ENCODE measurements at regions not wholly inside any gene's neighbourhood (a gene's known extent, or its start where the extent isn't known, plus 50 kb on each side); places are given as distances from the start of the nearest gene placed in this dataset.

DNA sequence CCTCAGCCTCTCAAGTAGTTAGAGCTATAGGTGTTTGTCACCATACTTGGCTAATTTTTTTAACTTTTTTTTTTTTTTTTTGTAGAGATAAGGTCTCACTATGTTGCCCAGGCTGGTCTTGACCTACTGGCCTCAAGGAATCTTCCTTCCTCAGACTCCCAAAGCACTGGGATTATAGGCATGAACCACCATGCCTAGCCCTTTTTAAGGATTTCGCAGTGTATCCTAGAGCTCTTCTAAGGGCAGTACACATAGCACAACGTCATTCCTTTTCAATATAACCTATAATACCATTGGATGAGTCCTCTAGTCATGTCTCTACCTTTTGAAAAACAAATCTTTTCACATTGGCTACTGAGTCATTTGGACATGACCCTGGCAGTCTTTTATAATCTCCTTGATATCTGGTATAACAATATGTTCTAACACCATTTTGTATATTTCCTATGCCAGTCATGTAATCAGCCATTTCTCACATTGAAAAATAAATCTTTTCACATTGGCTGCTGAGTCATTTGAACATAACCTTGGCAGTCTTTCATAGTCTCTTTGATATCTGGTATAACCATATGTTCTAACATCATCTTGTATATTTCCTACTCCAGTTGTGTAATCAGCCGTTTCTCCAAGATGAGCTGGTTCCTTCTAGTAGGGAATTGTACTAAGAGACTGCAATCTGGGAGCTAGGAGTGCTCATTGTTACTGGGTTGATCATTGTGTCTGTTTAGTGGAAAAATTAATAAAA lies 944.7 kb downstream of the MCTP2 start:
- TF ChIP-seq CTCF (IDR thresholded peaks at IDR 0.05; ENCODE audit: borderline replicate concordance, extremely low read depth, low read length, poor library complexity, severe bottlenecking) (no peak), EZH2 (IDR thresholded peaks at IDR 0.05; ENCODE audit: borderline replicate concordance, low read depth, low read length, severe bottlenecking) (no peak)
